Keratinocyte (primary cell): ENCODE measurements at regions not wholly inside any gene's neighbourhood (a gene's known extent, or its start where the extent isn't known, plus 50 kb on each side); places are given as distances from the start of the nearest gene placed in this dataset.

Source experiments
- DNase-seq: peaks from one replicate; pipeline ENCODE4 v3.0.0-alpha.2; 2011; ENCODE audit warnings: low read depth, missing footprints, low spot score
- FAIRE-seq: peaks from 2 replicates; lab custom pipeline; 2011; peaks lifted over from hg19 to GRCh38; lab: Jason Lieb, UNC
- H2AFZ ChIP-seq: 2 replicates; pipeline ENCODE4 v1.6.0; 2012; ENCODE audit warnings: low read length, control low read depth, inconsistent platforms; ENCODE audit not compliant: control insufficient read depth
- H3K27ac ChIP-seq: 2 replicates; pipeline ENCODE4 v1.5.1; 2011; ENCODE audit warnings: low read length; ENCODE audit not compliant: control insufficient read depth, insufficient read depth
- H3K27me3 ChIP-seq: 3 replicates; pipeline ENCODE4 v1.6.0; 2011; ENCODE audit warnings: low read length; ENCODE audit not compliant: control insufficient read depth, insufficient read depth; ENCODE audit errors: extremely low read depth
- H3K36me3 ChIP-seq, 2 experiments: 2 replicates in 1 of 2; 3 replicates in 1 of 2; pipeline ENCODE4 v1.5.1; 2011; ENCODE audit warnings: low read length in 2 of 2, mild to moderate bottlenecking in 1 of 2; ENCODE audit not compliant: control insufficient read depth in 2 of 2, insufficient read depth in 2 of 2; ENCODE audit errors: extremely low read depth in 1 of 2
- H3K4me1 ChIP-seq: 3 replicates; pipeline ENCODE4 v1.5.1; 2011; ENCODE audit warnings: low read length; ENCODE audit not compliant: control insufficient read depth, insufficient read depth; ENCODE audit errors: extremely low read depth
- H3K4me2 ChIP-seq: 3 replicates; pipeline ENCODE4 v1.6.0; 2011; ENCODE audit warnings: low read depth, low read length; ENCODE audit not compliant: control insufficient read depth, insufficient read depth; ENCODE audit errors: extremely low read depth
- H3K4me3 ChIP-seq, 3 experiments: fragments of 200-600 bp in 1 of 3; sonication (generic) in 1 of 3; 2 replicates in 2 of 3; 3 replicates in 1 of 3; pipeline ENCODE4 v1.5.1; 2011 to 2016; ENCODE audit warnings: low read length in 3 of 3, mild to moderate bottlenecking in 3 of 3, control low read depth in 2 of 3, inconsistent platforms in 1 of 3, low read depth in 1 of 3, mixed read lengths in 1 of 3, mixed run types in 1 of 3, moderate library complexity in 1 of 3; ENCODE audit not compliant: control insufficient read depth in 2 of 3, insufficient read depth in 2 of 3; ENCODE audit errors: extremely low read depth in 1 of 3
- H3K79me2 ChIP-seq: 2 replicates; pipeline ENCODE4 v1.6.0; 2012; ENCODE audit warnings: low read length; ENCODE audit not compliant: control insufficient read depth, insufficient read depth
- H3K9ac ChIP-seq: 3 replicates; pipeline ENCODE4 v1.6.0; 2011; ENCODE audit warnings: low read length; ENCODE audit not compliant: control insufficient read depth, insufficient read depth; ENCODE audit errors: extremely low read depth
- H3K9me1 ChIP-seq: 3 replicates; pipeline ENCODE4 v1.6.0; 2011; ENCODE audit warnings: low read length; ENCODE audit not compliant: control insufficient read depth, insufficient read depth; ENCODE audit errors: extremely low read depth
- H3K9me3 ChIP-seq: 2 replicates; pipeline ENCODE4 v1.5.1; 2012; ENCODE audit warnings: low read depth, low read length; ENCODE audit not compliant: control insufficient read depth
- H4K20me1 ChIP-seq: 3 replicates; pipeline ENCODE4 v1.6.0; 2011; ENCODE audit warnings: low read length; ENCODE audit not compliant: control insufficient read depth, insufficient read depth; ENCODE audit errors: extremely low read depth
- EZH2 ChIP-seq: IDR thresholded peaks from one replicate; pipeline ENCODE4 v1.6.1; 2012; ENCODE audit warnings: inconsistent platforms, mild to moderate bottlenecking, low read length, moderate library complexity
- dilution Hi-C: fragments of 300-500 bp; cut with MboI; formaldehyde crosslinking; loops from one replicate; pipeline ENCODE4 v1.7.0; 2020; ENCODE audit warnings: low sequenced_read_pairs; ENCODE audit not compliant: extremely low pct_ligation_motif_present
- TF ChIP-seq, protein P1 (sequence below), 3 experiments: IDR thresholded peaks in 1 of 3; conservative IDR thresholded peaks in 1 of 3; optimal IDR thresholded peaks in 1 of 3; 2 replicates in 2 of 3; 3 replicates in 1 of 3; pipeline versions ENCODE3 to v1.5.1; 2011; ENCODE audit warnings: low read length in 3 of 3, mild to moderate bottlenecking in 3 of 3, moderate library complexity in 2 of 3, control low read depth in 1 of 3, inconsistent platforms in 1 of 3; ENCODE audit not compliant: insufficient read depth in 2 of 3; ENCODE audit errors: extremely low read depth in 1 of 3

DNA sequence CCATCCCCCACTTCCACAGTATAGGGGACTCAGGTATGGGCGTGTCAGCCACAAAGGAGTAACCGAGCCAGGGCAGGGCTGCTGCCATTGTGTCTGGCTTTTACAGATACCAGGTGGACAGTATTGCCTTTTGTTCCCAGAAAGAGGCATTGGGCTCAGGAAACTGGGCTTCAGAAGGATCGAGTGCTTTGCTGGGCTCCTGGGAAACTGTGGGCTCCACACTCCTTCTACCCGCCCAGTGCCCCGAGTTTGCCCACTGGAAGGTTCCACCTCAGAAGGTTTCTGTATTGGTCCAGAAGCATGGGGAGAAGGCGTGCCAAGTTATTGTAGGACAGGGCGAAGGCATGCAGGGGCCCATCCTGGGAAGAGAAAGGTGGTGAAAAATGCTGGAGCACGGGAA is 894.4 kb downstream of the TBC1D22A start:
- Histone ChIP-seq H4K20me1 (no peaks in the 10 kb centered on the region), H3K79me2 (peaks cover 24% of the 10 kb centered on the region), H3K9me3 (no peaks in the 10 kb centered on the region), H2AFZ (no peak overlapping the region), H3K27me3 (no peaks in the 10 kb centered on the region), H3K4me3 (no peak overlapping the region), H3K4me1 (peaks cover 14% of the 10 kb centered on the region), H3K9ac (no peak overlapping the region), H3K9me1 (no peaks in the 10 kb centered on the region), H3K36me3 (peaks cover 0 to 7% of the 10 kb centered on the region in 2 experiments), H3K27ac (no peak overlapping the region), H3K4me2 (peak overlapping the region; percentile 19)
- FAIRE-seq (no peak), DNase-seq (no peak)
- no peak for TF ChIP-seq EZH2
- TF ChIP-seq, protein P1, sequence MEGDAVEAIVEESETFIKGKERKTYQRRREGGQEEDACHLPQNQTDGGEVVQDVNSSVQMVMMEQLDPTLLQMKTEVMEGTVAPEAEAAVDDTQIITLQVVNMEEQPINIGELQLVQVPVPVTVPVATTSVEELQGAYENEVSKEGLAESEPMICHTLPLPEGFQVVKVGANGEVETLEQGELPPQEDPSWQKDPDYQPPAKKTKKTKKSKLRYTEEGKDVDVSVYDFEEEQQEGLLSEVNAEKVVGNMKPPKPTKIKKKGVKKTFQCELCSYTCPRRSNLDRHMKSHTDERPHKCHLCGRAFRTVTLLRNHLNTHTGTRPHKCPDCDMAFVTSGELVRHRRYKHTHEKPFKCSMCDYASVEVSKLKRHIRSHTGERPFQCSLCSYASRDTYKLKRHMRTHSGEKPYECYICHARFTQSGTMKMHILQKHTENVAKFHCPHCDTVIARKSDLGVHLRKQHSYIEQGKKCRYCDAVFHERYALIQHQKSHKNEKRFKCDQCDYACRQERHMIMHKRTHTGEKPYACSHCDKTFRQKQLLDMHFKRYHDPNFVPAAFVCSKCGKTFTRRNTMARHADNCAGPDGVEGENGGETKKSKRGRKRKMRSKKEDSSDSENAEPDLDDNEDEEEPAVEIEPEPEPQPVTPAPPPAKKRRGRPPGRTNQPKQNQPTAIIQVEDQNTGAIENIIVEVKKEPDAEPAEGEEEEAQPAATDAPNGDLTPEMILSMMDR (optimal IDR thresholded peaks at IDR 0.05 in 1 of 3, IDR thresholded peaks at IDR 0.05 in 1 of 3, conservative IDR thresholded peaks at IDR 0.05 in 1 of 3; ENCODE audit: extremely low read depth in 1 of 3, insufficient read depth in 2 of 3, low read length in 3 of 3): no peak
- dilution Hi-C loops: no loop called here

DNA sequence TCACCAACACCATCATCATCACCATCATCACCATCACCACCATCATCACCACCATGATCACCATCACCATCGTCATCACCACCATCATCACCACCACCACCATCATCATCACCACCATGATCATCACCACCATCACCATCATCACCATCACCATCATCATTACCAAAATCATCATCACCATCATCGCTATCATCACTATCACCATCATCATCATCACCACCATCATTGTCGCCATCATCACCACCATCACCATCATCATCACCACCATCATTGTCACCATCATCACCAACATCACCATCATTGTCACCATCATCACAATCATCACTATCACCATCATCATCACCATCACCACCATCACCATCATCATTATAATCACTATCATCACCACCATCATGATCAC is 893.5 kb downstream of the TBC1D22A start:
- no peak overlapping the region for H3K4me3 ChIP-seq
- H3K27me3 ChIP-seq: no peaks in the 10 kb centered on the region
- no peak for DNase-seq
- no peak overlapping the region for H3K4me2 ChIP-seq
- dilution Hi-C loops: no loop called here
- H3K9me1 ChIP-seq: no peaks in the 10 kb centered on the region
- no peaks in the 10 kb centered on the region for H4K20me1 ChIP-seq
- H3K36me3 ChIP-seq: peaks cover 0 to 6% of the 10 kb centered on the region in 2 experiments
- no peak for TF ChIP-seq EZH2
- TF ChIP-seq, protein P1 (optimal IDR thresholded peaks at IDR 0.05 in 1 of 3, IDR thresholded peaks at IDR 0.05 in 1 of 3, conservative IDR thresholded peaks at IDR 0.05 in 1 of 3; ENCODE audit: extremely low read depth in 1 of 3, insufficient read depth in 2 of 3, low read length in 3 of 3): no peak
- H2AFZ ChIP-seq: no peak overlapping the region
- no peak for FAIRE-seq
- no peak overlapping the region for H3K27ac ChIP-seq
- no peak overlapping the region for H3K9ac ChIP-seq
- peaks cover 24% of the 10 kb centered on the region for H3K79me2 ChIP-seq
- peaks cover 14% of the 10 kb centered on the region for H3K4me1 ChIP-seq
- no peaks in the 10 kb centered on the region for H3K9me3 ChIP-seq
